AG04450 (cell line): ENCODE measurements at regions not wholly inside any gene's neighbourhood (a gene's known extent, or its start where the extent isn't known, plus 50 kb on each side); places are given as distances from the start of the nearest gene placed in this dataset.

Experiments used
- CTCF ChIA-PET: fragments of 300-600, 350-600 bp; formaldehyde crosslinking; extraction: SDS; loops from one replicate; lab custom pipeline; 2022; ENCODE audit warnings: antibody characterized with exemption, inconsistent platforms; lab: Charles Lee
- POLR2A ChIA-PET: fragments of 350-600 bp; formaldehyde crosslinking; extraction: SDS; loops from one replicate; lab custom pipeline; 2021; ENCODE audit warnings: antibody characterized with exemption, inconsistent platforms; lab: Yijun Ruan, JAX
- DNase-seq: peaks from one replicate; pipeline ENCODE4 v3.0.0-alpha.2; 2011; ENCODE audit warnings: low read depth, low spot score
- H3K27ac ChIP-seq: one replicate; pipeline ENCODE4 v1.5.1; 2012; ENCODE audit warnings: low read depth, low read length, control low read depth
- H3K27me3 ChIP-seq: one replicate; pipeline ENCODE4 v1.6.0; 2012; ENCODE audit warnings: low read length; ENCODE audit not compliant: control insufficient read depth, insufficient read depth
- H3K4me3 ChIP-seq: 2 replicates; pipeline ENCODE4 v1.5.1; 2011; ENCODE audit warnings: mild to moderate bottlenecking, low read depth, low read length, control low read depth
- H3K9me3 ChIP-seq: 2 replicates; pipeline ENCODE4 v1.5.1; 2012; ENCODE audit warnings: low read length; ENCODE audit not compliant: control insufficient read depth, insufficient read depth
- CTCF ChIP-seq: IDR thresholded peaks from 2 replicates; pipeline ENCODE4 v1.5.1; 2011; ENCODE audit warnings: low read depth, low read length, control low read depth, inconsistent platforms

- POLR2A ChIA-PET, result no interaction called here
- TF ChIP-seq CTCF, result no peak
- H3K27me3 ChIP-seq, result no peaks in the 10 kb centered on the region
- no peaks in the 10 kb centered on the region; the same call in none of the 2 replicates for H3K9me3 ChIP-seq
- H3K27ac ChIP-seq, result no peak overlapping the region
- H3K4me3 ChIP-seq, result no peak overlapping the region
- CTCF ChIA-PET, result interaction anchor here (0.6 to 1.9 kb wide), 3 partner anchors 17 to 1069 kb away, joined by 3 to 10 read pairs (median 4); no protein-coding TSS in a partner anchor
- no peak for DNase-seq
These were observed 56.0 kb upstream of the COX20 start for GRCh38 chr1:244779410-244779809.

- CTCF ChIA-PET, result interaction anchor here (0.5 to 1.2 kb wide), 3 partner anchors 17 to 176 kb away, joined by 3 read pairs; no protein-coding TSS in a partner anchor
- POLR2A ChIA-PET, result no interaction called here
- no peaks in the 10 kb centered on the region; the same call in none of the 2 replicates for H3K9me3 ChIP-seq
These were observed 55.1 kb upstream of the COX20 start for GRCh38 chr1:244780311-244780710.

GRCh38 chr1:244782056-244782455 lies 53.4 kb upstream of the COX20 start:
- Histone ChIP-seq H3K4me3 (no peak overlapping the region), H3K9me3 (no peaks in the 10 kb centered on the region; the same call in none of the 2 replicates), H3K27ac (no peak overlapping the region), H3K27me3 (no peaks in the 10 kb centered on the region)
- no peak for DNase-seq
- ChIA-PET POLR2A (no interaction called here), CTCF (no interaction called here)
- no peak for TF ChIP-seq CTCF

More at GRCh38 chr1:244780311-244780710, 55.1 kb upstream of the COX20 start:
- no peak overlapping the region for H3K4me3 ChIP-seq
- TF ChIP-seq CTCF, result no peak
- DNase-seq, result no peak
- no peak overlapping the region for H3K27ac ChIP-seq
- H3K27me3 ChIP-seq, result no peaks in the 10 kb centered on the region

- TF ChIP-seq CTCF, result no peak
- ChIA-PET CTCF (no interaction called here), POLR2A (no interaction called here)
- Histone ChIP-seq H3K27me3 (no peaks in the 10 kb centered on the region), H3K27ac (no peak overlapping the region), H3K4me3 (no peak overlapping the region), H3K9me3 (no peaks in the 10 kb centered on the region; the same call in none of the 2 replicates)
- DNase-seq, result no peak
These were observed 52.3 kb upstream of the COX20 start for GRCh38 chr1:244783138-244783537.
